ENCODE measurements at regions not wholly inside any gene's neighbourhood (a gene's known extent, or its start where the extent isn't known, plus 50 kb on each side); places are given as distances from the start of the nearest gene placed in this dataset.

DNA sequence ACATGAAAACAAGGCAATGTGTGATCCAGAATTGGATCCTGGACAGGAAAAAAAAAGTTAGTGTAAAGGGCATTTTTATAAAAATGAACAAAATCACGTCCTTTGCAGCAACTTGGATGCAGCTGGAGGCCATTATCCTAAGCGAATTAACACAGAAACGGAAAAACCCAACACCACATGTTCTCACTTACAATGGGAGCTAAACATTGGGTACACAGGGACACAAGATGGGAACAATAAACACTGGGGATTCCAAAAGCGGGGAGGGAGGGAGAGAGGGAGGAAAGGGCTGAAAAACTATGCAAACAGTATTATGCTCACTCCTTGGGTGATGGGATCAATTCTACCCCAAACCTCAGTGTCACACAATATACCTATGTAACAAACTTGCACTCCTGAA lies 91.4 kb upstream of the BTBD3 start:
- TF ChIP-seq, protein P1, sequence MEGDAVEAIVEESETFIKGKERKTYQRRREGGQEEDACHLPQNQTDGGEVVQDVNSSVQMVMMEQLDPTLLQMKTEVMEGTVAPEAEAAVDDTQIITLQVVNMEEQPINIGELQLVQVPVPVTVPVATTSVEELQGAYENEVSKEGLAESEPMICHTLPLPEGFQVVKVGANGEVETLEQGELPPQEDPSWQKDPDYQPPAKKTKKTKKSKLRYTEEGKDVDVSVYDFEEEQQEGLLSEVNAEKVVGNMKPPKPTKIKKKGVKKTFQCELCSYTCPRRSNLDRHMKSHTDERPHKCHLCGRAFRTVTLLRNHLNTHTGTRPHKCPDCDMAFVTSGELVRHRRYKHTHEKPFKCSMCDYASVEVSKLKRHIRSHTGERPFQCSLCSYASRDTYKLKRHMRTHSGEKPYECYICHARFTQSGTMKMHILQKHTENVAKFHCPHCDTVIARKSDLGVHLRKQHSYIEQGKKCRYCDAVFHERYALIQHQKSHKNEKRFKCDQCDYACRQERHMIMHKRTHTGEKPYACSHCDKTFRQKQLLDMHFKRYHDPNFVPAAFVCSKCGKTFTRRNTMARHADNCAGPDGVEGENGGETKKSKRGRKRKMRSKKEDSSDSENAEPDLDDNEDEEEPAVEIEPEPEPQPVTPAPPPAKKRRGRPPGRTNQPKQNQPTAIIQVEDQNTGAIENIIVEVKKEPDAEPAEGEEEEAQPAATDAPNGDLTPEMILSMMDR (IDR thresholded peaks at IDR 0.05) = no peak
- TF ChIP-seq JUN (CRISPR knock-in tag; IDR thresholded peaks at IDR 0.05) = no peak
- TF ChIP-seq ZNF121 (CRISPR knock-in tag; IDR thresholded peaks at IDR 0.05) = no peak
- TF ChIP-seq, protein P2, sequence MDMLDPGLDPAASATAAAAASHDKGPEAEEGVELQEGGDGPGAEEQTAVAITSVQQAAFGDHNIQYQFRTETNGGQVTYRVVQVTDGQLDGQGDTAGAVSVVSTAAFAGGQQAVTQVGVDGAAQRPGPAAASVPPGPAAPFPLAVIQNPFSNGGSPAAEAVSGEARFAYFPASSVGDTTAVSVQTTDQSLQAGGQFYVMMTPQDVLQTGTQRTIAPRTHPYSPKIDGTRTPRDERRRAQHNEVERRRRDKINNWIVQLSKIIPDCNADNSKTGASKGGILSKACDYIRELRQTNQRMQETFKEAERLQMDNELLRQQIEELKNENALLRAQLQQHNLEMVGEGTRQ (CRISPR knock-in tag; IDR thresholded peaks at IDR 0.05) = no peak
- TF ChIP-seq, protein P3, sequence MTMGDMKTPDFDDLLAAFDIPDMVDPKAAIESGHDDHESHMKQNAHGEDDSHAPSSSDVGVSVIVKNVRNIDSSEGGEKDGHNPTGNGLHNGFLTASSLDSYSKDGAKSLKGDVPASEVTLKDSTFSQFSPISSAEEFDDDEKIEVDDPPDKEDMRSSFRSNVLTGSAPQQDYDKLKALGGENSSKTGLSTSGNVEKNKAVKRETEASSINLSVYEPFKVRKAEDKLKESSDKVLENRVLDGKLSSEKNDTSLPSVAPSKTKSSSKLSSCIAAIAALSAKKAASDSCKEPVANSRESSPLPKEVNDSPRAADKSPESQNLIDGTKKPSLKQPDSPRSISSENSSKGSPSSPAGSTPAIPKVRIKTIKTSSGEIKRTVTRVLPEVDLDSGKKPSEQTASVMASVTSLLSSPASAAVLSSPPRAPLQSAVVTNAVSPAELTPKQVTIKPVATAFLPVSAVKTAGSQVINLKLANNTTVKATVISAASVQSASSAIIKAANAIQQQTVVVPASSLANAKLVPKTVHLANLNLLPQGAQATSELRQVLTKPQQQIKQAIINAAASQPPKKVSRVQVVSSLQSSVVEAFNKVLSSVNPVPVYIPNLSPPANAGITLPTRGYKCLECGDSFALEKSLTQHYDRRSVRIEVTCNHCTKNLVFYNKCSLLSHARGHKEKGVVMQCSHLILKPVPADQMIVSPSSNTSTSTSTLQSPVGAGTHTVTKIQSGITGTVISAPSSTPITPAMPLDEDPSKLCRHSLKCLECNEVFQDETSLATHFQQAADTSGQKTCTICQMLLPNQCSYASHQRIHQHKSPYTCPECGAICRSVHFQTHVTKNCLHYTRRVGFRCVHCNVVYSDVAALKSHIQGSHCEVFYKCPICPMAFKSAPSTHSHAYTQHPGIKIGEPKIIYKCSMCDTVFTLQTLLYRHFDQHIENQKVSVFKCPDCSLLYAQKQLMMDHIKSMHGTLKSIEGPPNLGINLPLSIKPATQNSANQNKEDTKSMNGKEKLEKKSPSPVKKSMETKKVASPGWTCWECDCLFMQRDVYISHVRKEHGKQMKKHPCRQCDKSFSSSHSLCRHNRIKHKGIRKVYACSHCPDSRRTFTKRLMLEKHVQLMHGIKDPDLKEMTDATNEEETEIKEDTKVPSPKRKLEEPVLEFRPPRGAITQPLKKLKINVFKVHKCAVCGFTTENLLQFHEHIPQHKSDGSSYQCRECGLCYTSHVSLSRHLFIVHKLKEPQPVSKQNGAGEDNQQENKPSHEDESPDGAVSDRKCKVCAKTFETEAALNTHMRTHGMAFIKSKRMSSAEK (CRISPR knock-in tag; IDR thresholded peaks at IDR 0.05; ENCODE audit: borderline replicate concordance) = no peak
- TF ChIP-seq SP1 (CRISPR knock-in tag; conservative IDR thresholded peaks at IDR 0.05) = no peak
- TF ChIP-seq ZBTB21 (CRISPR knock-in tag; IDR thresholded peaks at IDR 0.05; ENCODE audit: borderline replicate concordance) = no peak
- no peak for TF ChIP-seq FOXK1 (CRISPR knock-in tag; IDR thresholded peaks at IDR 0.05)
- no peak for TF ChIP-seq EMX1 (CRISPR knock-in tag; IDR thresholded peaks at IDR 0.05)
- no peak for TF ChIP-seq ZNF232 (CRISPR knock-in tag; IDR thresholded peaks at IDR 0.05)
- no peak for TF ChIP-seq ATF1 (CRISPR knock-in tag; IDR thresholded peaks at IDR 0.05)
- TF ChIP-seq CREM (CRISPR knock-in tag; IDR thresholded peaks at IDR 0.05) = no peak
- TF ChIP-seq NR2C2 (CRISPR knock-in tag; IDR thresholded peaks at IDR 0.05) = no peak
